Progenitor cell of endocrine pancreas (in vitro differentiated cells): ENCODE measurements at regions not wholly inside any gene's neighbourhood (a gene's known extent, or its start where the extent isn't known, plus 50 kb on each side); places are given as distances from the start of the nearest gene placed in this dataset.

Experiments used
- DNase-seq: peaks from one replicate; pipeline ENCODE4 v3.0.0; 2021; ENCODE audit warnings: low spot score; ENCODE audit not compliant: unreplicated experiment
- H3K27ac Mint-ChIP-seq: 2 replicates; pipeline ENCODE4 v1.8.0; 2021; ENCODE audit warnings: mild to moderate bottlenecking, moderate library complexity, mixed read lengths
- H3K27me3 Mint-ChIP-seq: 2 replicates; pipeline ENCODE4 v1.8.0; 2021; ENCODE audit warnings: mixed read lengths
- H3K36me3 Mint-ChIP-seq: 2 replicates; pipeline ENCODE4 v1.8.0; 2022; ENCODE audit warnings: mixed read lengths; ENCODE audit not compliant: insufficient read depth
- H3K4me1 Mint-ChIP-seq: 2 replicates; pipeline ENCODE4 v1.8.0; 2021; ENCODE audit warnings: low read depth, mixed read lengths
- H3K4me3 Mint-ChIP-seq: 2 replicates; pipeline ENCODE4 v1.8.0; 2021; ENCODE audit warnings: low read depth, mild to moderate bottlenecking, moderate library complexity, mixed read lengths
- H3K9me3 Mint-ChIP-seq: 2 replicates; pipeline ENCODE4 v1.8.0; 2021; ENCODE audit warnings: low read depth, mixed read lengths
- TF ChIP-seq, protein P1 (sequence below): fragments of 200-600 bp; sonication (generic); IDR thresholded peaks from one replicate; pipeline ENCODE4 v1.5.0; 2021; ENCODE audit warnings: antibody characterized with exemption, mild to moderate bottlenecking; ENCODE audit not compliant: unreplicated experiment

DNA sequence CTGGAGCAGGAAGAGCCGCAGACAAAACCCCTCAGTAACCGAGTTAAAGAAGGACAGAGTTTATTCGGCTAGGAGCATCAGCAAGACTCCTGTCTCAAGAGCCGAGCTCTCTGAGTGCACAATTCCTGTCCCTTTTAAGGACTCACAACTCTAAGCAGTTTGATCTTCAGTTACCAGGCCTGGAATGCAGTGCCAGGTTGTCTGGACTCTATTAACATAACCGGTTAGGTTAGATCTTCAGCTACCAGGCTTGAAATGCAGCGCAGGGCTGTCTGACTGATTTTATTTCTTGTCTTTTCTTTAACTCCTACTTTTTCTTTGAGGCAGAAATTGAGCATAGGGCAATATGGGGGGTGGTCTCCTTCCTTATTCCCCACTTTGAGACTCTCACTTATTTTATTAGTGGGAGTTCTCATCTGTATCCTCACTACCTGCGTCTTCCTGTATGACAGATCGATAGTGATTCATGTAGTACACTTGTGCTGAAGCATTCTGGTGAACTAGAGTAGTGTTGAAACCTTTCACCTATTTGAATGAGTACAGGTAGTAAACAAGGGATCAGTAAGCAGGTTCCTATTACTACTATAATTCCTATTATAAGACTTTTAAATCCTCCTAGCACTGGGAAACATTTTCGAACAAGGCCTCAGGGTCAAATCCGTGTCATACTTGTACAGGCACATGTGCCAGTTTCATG lies 325.0 kb downstream of the CGGBP1 start:
- no peak for DNase-seq
- Mint-ChIP-seq H3K36me3 (no peaks in the 10 kb centered on the region), H3K27ac (no peak overlapping the region)

DNA sequence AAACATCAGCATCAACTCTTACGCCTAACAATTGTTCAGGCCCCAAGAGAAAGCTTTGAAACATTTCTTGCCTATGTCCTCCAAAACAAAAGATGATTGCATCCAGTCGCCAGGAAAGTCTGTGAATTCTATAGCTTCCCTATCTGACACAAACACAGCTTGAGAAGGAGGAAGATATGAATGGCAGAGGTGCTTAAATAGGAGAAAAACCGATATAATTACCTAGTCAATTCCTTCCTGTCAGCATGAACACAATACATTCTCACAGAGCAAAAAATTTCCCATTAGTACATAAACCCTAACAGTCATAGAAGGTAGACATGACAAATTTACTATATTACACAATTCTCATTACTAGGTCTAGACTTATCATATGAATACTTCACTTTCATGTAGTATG lies 326.5 kb downstream of the CGGBP1 start:
- TF ChIP-seq, protein P1, sequence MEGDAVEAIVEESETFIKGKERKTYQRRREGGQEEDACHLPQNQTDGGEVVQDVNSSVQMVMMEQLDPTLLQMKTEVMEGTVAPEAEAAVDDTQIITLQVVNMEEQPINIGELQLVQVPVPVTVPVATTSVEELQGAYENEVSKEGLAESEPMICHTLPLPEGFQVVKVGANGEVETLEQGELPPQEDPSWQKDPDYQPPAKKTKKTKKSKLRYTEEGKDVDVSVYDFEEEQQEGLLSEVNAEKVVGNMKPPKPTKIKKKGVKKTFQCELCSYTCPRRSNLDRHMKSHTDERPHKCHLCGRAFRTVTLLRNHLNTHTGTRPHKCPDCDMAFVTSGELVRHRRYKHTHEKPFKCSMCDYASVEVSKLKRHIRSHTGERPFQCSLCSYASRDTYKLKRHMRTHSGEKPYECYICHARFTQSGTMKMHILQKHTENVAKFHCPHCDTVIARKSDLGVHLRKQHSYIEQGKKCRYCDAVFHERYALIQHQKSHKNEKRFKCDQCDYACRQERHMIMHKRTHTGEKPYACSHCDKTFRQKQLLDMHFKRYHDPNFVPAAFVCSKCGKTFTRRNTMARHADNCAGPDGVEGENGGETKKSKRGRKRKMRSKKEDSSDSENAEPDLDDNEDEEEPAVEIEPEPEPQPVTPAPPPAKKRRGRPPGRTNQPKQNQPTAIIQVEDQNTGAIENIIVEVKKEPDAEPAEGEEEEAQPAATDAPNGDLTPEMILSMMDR: no peak
- peaks cover 2% of the 10 kb centered on the region for H3K9me3 Mint-ChIP-seq

More for the DNA sequence above, 325.0 kb downstream of the CGGBP1 start:
- Mint-ChIP-seq H3K4me3 (no peak overlapping the region), H3K27me3 (no peaks in the 10 kb centered on the region), H3K4me1 (peaks cover 2% of the 10 kb centered on the region), H3K9me3 (peaks cover 2% of the 10 kb centered on the region)
- TF ChIP-seq, protein P1: no peak

DNA sequence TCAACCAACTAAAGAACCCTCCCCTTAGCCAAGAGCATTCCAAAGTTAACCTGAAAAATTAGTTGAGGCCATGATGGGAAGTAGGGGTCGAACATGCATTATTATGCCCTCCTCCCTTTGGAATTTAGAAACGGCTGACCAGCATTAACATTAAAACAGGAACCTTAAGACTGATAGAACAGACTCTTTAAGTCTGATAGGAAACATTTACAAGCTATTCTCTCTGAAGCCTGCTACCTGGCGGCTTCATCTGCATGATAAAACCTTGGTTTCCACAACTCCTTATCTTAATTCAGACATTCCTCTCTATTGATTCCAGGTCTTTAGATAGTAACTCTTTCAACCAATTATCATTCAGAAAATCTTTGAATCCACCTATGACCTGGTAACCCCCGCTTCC lies 331.0 kb downstream of the CGGBP1 start:
- H3K4me3 Mint-ChIP-seq: no peak overlapping the region
- DNase-seq: no peak
- no peak overlapping the region for H3K27ac Mint-ChIP-seq
- H3K9me3 Mint-ChIP-seq: peaks cover 3% of the 10 kb centered on the region
- no peaks in the 10 kb centered on the region for H3K4me1 Mint-ChIP-seq
- TF ChIP-seq, protein P1: no peak
- no peaks in the 10 kb centered on the region for H3K27me3 Mint-ChIP-seq
- no peaks in the 10 kb centered on the region for H3K36me3 Mint-ChIP-seq

More for the DNA sequence above, 326.5 kb downstream of the CGGBP1 start:
- DNase-seq: no peak
- no peaks in the 10 kb centered on the region for H3K27me3 Mint-ChIP-seq
- H3K4me3 Mint-ChIP-seq: no peak overlapping the region
- H3K36me3 Mint-ChIP-seq: no peaks in the 10 kb centered on the region
- no peak overlapping the region for H3K27ac Mint-ChIP-seq
- H3K4me1 Mint-ChIP-seq: peaks cover 2% of the 10 kb centered on the region

DNA sequence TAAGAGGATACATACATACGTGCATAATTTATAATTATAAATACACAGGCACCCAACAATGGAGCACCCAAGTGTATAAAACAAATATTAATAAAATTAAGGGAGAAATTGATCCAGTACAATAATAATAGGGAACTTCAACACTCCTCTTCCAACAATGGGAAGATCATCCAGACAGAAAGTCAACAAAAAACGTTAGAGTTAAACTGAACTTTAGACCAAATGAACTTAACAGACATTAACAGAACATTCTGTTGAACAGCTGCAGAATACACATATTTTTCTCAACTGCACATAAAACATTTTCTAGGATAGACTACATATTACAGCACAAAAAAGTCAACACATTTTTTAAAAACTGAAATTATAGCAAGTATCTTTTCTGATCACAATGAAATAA lies 339.7 kb downstream of the CGGBP1 start:
- H3K4me3 Mint-ChIP-seq: no peak overlapping the region
- no peaks in the 10 kb centered on the region for H3K4me1 Mint-ChIP-seq

DNA sequence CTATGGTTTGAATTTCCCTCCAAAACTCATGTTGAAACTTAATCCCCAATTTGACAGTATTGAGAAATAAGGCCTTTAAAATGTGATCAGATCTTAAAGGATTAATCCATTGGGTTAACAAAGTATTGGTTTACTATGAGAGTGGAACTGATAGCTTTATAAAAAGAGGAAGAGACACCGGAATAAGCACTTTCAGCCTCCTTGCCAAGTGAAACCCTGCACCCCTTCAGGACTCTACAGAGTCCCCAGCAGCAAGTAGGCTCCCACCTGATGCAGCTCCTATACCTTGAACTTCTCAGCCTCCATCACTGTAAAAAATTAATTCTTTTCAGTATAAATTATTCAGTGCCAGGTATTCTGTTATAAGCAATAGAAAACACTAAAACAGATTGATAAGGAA lies 348.3 kb downstream of the CGGBP1 start:
- Mint-ChIP-seq H3K9me3 (peaks cover 14% of the 10 kb centered on the region), H3K27ac (no peak overlapping the region), H3K4me1 (no peaks in the 10 kb centered on the region), H3K4me3 (no peak overlapping the region), H3K27me3 (no peaks in the 10 kb centered on the region), H3K36me3 (no peaks in the 10 kb centered on the region)
- TF ChIP-seq, protein P1: no peak
- DNase-seq: no peak

More for the DNA sequence above, 339.7 kb downstream of the CGGBP1 start:
- H3K27me3 Mint-ChIP-seq: no peaks in the 10 kb centered on the region
- peaks cover 10% of the 10 kb centered on the region for H3K9me3 Mint-ChIP-seq
- TF ChIP-seq, protein P1: no peak
- no peak for DNase-seq
- H3K27ac Mint-ChIP-seq: no peak overlapping the region
- H3K36me3 Mint-ChIP-seq: no peaks in the 10 kb centered on the region
